ENCODE measurements at regions not wholly inside any gene's neighbourhood (a gene's known extent, or its start where the extent isn't known, plus 50 kb on each side); places are given as distances from the start of the nearest gene placed in this dataset.

- H3K27ac Mint-ChIP-seq = no peak overlapping the region
- no peaks in the 10 kb centered on the region for H3K36me3 Mint-ChIP-seq
- H3K4me1 Mint-ChIP-seq = no peaks in the 10 kb centered on the region
- H3K4me3 Mint-ChIP-seq = no peak overlapping the region
- POLR2A ChIA-PET = no interaction called here
- H3K27me3 Mint-ChIP-seq = peaks cover 1 to 24% (median 8%) of the 10 kb centered on the region in 5 donors
- H3K9me3 Mint-ChIP-seq = peaks cover 0 to 12% (median 4%) of the 10 kb centered on the region in 9 donors
- DNase-seq (no peak), ATAC-seq (no peak)
Observed at GRCh38 chr2:3944841-3945240, 241.5 kb downstream of the DCDC2C start.

DNA sequence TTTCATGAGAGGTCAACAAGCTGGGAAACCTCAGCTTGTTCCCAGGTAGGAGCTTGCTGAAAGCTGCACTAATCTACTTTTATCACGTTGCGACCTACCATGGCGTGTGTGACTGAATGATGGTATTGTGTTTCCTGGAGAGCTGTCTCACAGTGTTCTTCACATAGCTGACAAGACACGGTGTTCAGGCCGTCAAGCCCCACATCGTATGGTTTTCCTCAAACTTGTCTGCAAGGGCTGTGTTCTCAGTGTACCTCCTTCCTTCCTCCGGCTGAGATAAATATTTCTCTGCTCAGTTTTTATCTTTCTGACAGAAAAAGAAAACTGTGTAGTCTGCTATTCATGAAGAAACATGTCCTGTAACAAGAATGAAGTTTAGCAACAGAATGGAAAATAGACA is 244.8 kb downstream of the DCDC2C start:
- Mint-ChIP-seq H3K27ac (no peak overlapping the region), H3K4me1 (no peaks in the 10 kb centered on the region), H3K4me3 (no peak overlapping the region), H3K9me3 (peaks cover 0 to 15% (median 9%) of the 10 kb centered on the region in 9 donors), H3K27me3 (peaks cover 0 to 11% (median 1%) of the 10 kb centered on the region in 5 donors), H3K36me3 (no peaks in the 10 kb centered on the region)
- POLR2A ChIA-PET = no interaction called here
- DNase-seq (no peak), ATAC-seq (no peak)

DNA sequence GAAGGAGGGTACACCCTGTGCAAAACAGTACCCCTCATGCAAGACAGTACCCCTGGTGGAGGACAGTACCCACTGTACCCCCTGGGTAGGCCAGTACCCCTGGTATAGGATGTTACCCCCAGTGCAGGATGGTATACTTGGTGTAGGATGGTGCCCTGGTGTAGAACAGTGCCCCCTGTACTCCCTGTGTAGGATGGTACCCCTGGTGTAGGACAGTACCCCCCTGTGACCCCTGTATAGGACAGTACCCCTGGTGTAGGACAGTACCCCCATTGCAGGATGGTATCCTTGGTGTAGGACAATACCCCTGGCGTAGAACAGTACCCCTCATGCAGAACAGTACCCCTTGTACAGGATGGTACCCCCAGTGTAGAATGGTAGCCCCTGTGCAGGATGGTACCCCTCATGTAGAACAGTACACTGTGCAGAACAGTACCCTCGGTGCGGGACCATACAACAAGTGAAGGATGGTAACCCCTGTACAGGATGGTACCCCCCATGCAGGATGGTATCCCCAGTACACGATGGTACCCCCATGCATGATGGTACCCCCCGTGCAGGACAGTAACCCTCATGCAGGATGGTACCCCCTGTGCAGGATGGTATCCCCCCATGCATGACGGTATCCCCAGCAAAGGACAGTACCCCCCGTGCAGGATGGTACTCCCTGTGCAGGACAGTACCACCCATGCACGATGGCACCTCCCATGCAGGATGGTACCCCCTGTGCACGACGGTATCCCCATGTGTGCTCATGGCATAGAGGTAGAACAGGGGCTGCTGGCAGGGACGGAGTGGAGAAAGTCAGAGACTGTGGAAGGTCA is 248.0 kb downstream of the DCDC2C start:
- ATAC-seq (no peak), DNase-seq (no peak)
- H3K36me3 Mint-ChIP-seq = no peaks in the 10 kb centered on the region
- no peak overlapping the region for H3K27ac Mint-ChIP-seq
- peaks cover 0 to 15% (median 6%) of the 10 kb centered on the region in 9 donors for H3K9me3 Mint-ChIP-seq
- no peaks in the 10 kb centered on the region for H3K4me1 Mint-ChIP-seq
- H3K4me3 Mint-ChIP-seq = no peak overlapping the region
- H3K27me3 Mint-ChIP-seq = peaks cover 0 to 2% (median 0%) of the 10 kb centered on the region in 5 donors
- POLR2A ChIA-PET = no interaction called here

- Mint-ChIP-seq H3K36me3 (no peaks in the 10 kb centered on the region), H3K4me1 (no peaks in the 10 kb centered on the region), H3K27ac (no peak overlapping the region), H3K9me3 (peaks cover 0 to 15% (median 5%) of the 10 kb centered on the region in 9 donors), H3K4me3 (no peak overlapping the region), H3K27me3 (peaks cover 0 to 2% (median 0%) of the 10 kb centered on the region in 5 donors)
- no peak for DNase-seq
- POLR2A ChIA-PET = no interaction called here
- ATAC-seq = no peak
Observed at GRCh38 chr2:3952866-3953516, 249.6 kb downstream of the DCDC2C start.

DNA sequence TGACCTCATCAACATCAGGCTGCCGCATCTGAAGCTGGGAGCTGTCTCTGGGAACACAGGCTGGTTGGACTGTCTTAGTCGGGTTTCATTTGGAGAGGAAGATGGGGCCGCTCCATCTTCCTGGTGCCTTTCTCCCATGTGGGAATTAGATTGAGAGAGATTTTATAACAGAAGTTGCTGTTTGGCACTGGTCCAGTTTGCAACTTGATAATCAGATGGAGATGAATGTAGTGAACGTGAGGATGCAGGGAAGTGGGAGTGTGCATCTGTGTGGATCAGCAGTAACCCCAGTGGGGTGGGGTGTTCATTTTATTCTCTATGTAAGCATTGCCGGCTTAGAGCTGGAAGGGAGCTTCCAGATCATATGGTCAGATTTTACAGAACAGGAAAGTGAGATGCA is 250.9 kb downstream of the DCDC2C start:
- peaks cover 0 to 2% (median 0%) of the 10 kb centered on the region in 5 donors for H3K27me3 Mint-ChIP-seq

GRCh38 chr2:3956406-3956805 is 253.0 kb downstream of the DCDC2C start:
- Mint-ChIP-seq H3K4me1 (no peaks in the 10 kb centered on the region), H3K27me3 (no peaks in the 10 kb centered on the region), H3K36me3 (no peaks in the 10 kb centered on the region), H3K9me3 (peaks cover 0 to 9% (median 0%) of the 10 kb centered on the region in 9 donors), H3K27ac (no peak overlapping the region), H3K4me3 (no peak overlapping the region)
- POLR2A ChIA-PET = no interaction called here
- ATAC-seq (no peak), DNase-seq (no peak)

More for the DNA sequence above, 250.9 kb downstream of the DCDC2C start:
- H3K9me3 Mint-ChIP-seq = peaks cover 0 to 13% (median 3%) of the 10 kb centered on the region in 9 donors
- H3K36me3 Mint-ChIP-seq = no peaks in the 10 kb centered on the region
- no peaks in the 10 kb centered on the region for H3K4me1 Mint-ChIP-seq
- H3K4me3 Mint-ChIP-seq = no peak overlapping the region
- POLR2A ChIA-PET = no interaction called here
- ATAC-seq (no peak), DNase-seq (no peak)
- H3K27ac Mint-ChIP-seq = peak overlapping the region in 1 of 10 donors; percentile 16

DNA sequence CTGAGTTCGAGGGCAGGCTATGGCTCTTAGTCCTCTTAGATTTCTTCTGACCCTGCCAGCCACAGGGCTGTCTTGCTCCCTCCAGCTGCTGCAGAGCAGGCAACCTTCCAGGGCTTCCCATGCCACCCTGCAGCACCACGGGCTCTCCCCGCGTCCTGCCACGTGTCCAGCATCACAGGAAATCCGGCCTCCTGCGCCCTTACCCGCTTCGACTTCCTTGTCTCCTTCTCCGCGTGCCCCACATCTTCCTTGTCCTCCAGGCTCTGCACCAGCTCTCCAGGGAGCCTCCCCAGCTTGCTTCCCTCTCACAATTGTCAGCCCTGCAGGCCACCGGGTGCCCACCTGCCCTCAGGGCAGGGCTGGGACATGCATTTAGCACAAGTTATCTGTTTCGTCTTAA is 253.5 kb downstream of the DCDC2C start:
- no peak for DNase-seq
- POLR2A ChIA-PET = no interaction called here
- H3K4me3 Mint-ChIP-seq = no peak overlapping the region
- ATAC-seq = no peak
- no peaks in the 10 kb centered on the region for H3K4me1 Mint-ChIP-seq
- no peaks in the 10 kb centered on the region for H3K36me3 Mint-ChIP-seq
- peaks cover 0 to 7% (median 0%) of the 10 kb centered on the region in 9 donors for H3K9me3 Mint-ChIP-seq
- no peak overlapping the region for H3K27ac Mint-ChIP-seq
- peaks cover 0 to 1% (median 0%) of the 10 kb centered on the region in 5 donors for H3K27me3 Mint-ChIP-seq

GRCh38 chr2:3958465-3958864 is 255.1 kb downstream of the DCDC2C start:
- POLR2A ChIA-PET = no interaction called here
- Mint-ChIP-seq H3K4me1 (no peaks in the 10 kb centered on the region), H3K27ac (no peak overlapping the region), H3K9me3 (no peaks in the 10 kb centered on the region), H3K27me3 (peaks cover 0 to 4% (median 2%) of the 10 kb centered on the region in 5 donors), H3K36me3 (no peaks in the 10 kb centered on the region), H3K4me3 (no peak overlapping the region)
- no peak for ATAC-seq
- no peak for DNase-seq

GRCh38 chr2:3958969-3959368 is 255.6 kb downstream of the DCDC2C start:
- DNase-seq (no peak), ATAC-seq (no peak)
- H3K9me3 Mint-ChIP-seq = no peaks in the 10 kb centered on the region
- H3K27ac Mint-ChIP-seq = no peak overlapping the region
- no peaks in the 10 kb centered on the region for H3K36me3 Mint-ChIP-seq
- no peaks in the 10 kb centered on the region for H3K4me1 Mint-ChIP-seq
- H3K4me3 Mint-ChIP-seq = no peak overlapping the region
- H3K27me3 Mint-ChIP-seq = peaks cover 0 to 4% (median 2%) of the 10 kb centered on the region in 5 donors
- POLR2A ChIA-PET = no interaction called here

DNA sequence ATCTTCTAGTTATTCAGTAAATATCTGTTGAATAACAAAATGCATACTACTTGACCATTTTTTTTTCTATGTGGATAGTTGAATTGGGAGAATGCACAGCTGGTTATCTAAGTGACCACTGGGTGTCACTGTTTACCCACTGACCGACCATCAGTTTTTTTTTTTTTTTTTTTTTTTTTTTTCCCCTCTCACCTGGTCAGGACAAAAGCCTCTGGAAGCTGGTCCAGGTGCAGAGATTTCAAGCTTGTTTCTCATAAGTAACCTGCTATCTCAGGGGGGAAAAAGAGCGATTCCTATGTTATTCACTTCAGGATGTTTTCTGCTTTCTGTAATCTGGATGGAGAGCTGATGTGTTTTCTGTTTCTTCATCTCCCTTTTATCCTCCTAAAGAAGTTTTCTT is 256.0 kb downstream of the DCDC2C start:
- H3K27ac Mint-ChIP-seq = no peak overlapping the region
- DNase-seq (no peak), ATAC-seq (no peak)
- H3K36me3 Mint-ChIP-seq = no peaks in the 10 kb centered on the region
- H3K9me3 Mint-ChIP-seq = no peaks in the 10 kb centered on the region
- no peaks in the 10 kb centered on the region for H3K4me1 Mint-ChIP-seq
- peaks cover 0 to 4% (median 2%) of the 10 kb centered on the region in 5 donors for H3K27me3 Mint-ChIP-seq
- H3K4me3 Mint-ChIP-seq = no peak overlapping the region
- POLR2A ChIA-PET = no interaction called here

- no peak for DNase-seq
- ATAC-seq = no peak
- H3K36me3 Mint-ChIP-seq = no peaks in the 10 kb centered on the region
- H3K9me3 Mint-ChIP-seq = no peaks in the 10 kb centered on the region
- POLR2A ChIA-PET = no interaction called here
- H3K27me3 Mint-ChIP-seq = peaks cover under 1 to 4% (median 2%) of the 10 kb centered on the region in 5 donors
- no peak overlapping the region for H3K27ac Mint-ChIP-seq
- no peak overlapping the region for H3K4me3 Mint-ChIP-seq
- no peaks in the 10 kb centered on the region for H3K4me1 Mint-ChIP-seq
Observed at GRCh38 chr2:3960106-3960505, 256.7 kb downstream of the DCDC2C start.

DNA sequence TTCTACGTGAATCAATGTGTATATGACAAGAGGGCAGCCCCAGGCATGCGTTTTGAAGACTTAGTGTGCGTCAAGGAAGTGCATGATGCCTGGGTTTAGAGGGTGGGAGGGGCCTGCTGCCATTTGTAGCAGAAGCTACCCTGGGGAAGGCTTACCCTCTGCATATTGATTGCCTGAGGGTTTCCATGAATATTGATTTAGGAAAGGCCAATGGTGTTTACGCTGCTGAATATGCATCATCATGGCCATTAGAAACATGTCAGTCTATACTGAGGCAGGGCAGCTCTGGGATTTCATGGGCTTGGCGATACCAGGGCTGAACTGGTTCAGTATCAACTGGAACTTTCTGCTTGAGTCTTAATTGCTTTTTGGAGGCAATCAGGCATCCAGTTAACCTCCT is 259.3 kb downstream of the DCDC2C start:
- H3K4me3 Mint-ChIP-seq = no peak overlapping the region
- ATAC-seq = no peak
- no peak for DNase-seq
- POLR2A ChIA-PET = no interaction called here
- peaks cover 0 to 4% (median 0%) of the 10 kb centered on the region in 9 donors for H3K9me3 Mint-ChIP-seq
- H3K27me3 Mint-ChIP-seq = peaks cover 2 to 7% (median 4%) of the 10 kb centered on the region in 5 donors
- H3K36me3 Mint-ChIP-seq = no peaks in the 10 kb centered on the region
- H3K27ac Mint-ChIP-seq = no peak overlapping the region
- H3K4me1 Mint-ChIP-seq = no peaks in the 10 kb centered on the region

DNA sequence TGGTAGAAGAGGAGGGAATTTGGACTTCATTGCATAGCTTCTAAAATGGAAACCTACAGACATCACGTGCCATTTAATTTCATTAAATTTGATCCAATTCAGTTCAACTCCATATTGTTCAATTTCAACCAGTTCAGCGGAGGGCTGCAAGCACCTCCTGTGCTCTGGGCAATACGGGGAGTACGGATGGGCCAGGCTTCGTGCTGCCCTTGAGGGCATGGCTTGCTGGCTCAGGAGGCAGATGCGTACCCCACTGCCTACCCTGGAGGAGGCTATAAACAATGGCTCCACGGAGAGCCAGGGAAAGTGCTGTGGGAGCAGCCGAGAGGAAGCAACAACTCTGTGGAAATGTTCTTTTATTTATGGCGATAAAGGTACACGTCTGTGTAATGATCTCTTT is 261.8 kb downstream of the DCDC2C start:
- ATAC-seq = no peak
- Mint-ChIP-seq H3K36me3 (no peaks in the 10 kb centered on the region), H3K27ac (no peak overlapping the region)

More for the DNA sequence above, 261.8 kb downstream of the DCDC2C start:
- peaks cover 2 to 7% (median 4%) of the 10 kb centered on the region in 5 donors for H3K27me3 Mint-ChIP-seq
- H3K4me1 Mint-ChIP-seq = no peaks in the 10 kb centered on the region
- no peak overlapping the region for H3K4me3 Mint-ChIP-seq
- H3K9me3 Mint-ChIP-seq = peaks cover 0 to 4% (median 0%) of the 10 kb centered on the region in 9 donors
- POLR2A ChIA-PET = no interaction called here
- DNase-seq = no peak
